ENCODE measurements at regions not wholly inside any gene's neighbourhood (a gene's known extent, or its start where the extent isn't known, plus 50 kb on each side); places are given as distances from the start of the nearest gene placed in this dataset.

DNA sequence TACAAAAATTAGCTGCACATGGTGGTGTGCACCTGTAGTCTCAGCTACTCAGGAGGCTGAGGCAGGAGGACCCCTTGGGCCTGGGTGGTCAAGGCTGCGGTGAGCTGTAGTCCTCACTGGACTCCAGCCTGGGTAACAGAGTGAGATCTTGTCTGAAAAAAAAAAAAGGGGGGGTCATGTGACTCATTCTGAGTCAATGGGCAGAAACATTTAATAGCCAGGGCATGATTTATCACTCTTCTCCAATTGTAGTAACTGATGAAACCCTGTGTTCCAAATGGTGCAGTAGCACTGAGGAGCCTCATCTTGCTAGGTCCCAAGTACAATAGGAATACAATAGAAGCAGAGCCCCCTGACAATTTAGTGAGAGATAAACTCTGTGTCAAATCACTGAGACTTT lies 78.9 kb upstream of the CCDC68 start:
- TF ChIP-seq, protein P1, sequence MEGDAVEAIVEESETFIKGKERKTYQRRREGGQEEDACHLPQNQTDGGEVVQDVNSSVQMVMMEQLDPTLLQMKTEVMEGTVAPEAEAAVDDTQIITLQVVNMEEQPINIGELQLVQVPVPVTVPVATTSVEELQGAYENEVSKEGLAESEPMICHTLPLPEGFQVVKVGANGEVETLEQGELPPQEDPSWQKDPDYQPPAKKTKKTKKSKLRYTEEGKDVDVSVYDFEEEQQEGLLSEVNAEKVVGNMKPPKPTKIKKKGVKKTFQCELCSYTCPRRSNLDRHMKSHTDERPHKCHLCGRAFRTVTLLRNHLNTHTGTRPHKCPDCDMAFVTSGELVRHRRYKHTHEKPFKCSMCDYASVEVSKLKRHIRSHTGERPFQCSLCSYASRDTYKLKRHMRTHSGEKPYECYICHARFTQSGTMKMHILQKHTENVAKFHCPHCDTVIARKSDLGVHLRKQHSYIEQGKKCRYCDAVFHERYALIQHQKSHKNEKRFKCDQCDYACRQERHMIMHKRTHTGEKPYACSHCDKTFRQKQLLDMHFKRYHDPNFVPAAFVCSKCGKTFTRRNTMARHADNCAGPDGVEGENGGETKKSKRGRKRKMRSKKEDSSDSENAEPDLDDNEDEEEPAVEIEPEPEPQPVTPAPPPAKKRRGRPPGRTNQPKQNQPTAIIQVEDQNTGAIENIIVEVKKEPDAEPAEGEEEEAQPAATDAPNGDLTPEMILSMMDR (tag by site-specific recombination; IDR thresholded peaks at IDR 0.05) = no peak
- TF ChIP-seq SP2 (tag by site-specific recombination; IDR thresholded peaks at IDR 0.05) (no peak), ZNF530 (tag by site-specific recombination; IDR thresholded peaks at IDR 0.05; ENCODE audit: low read depth) (no peak), ZNF768 (tag by site-specific recombination; IDR thresholded peaks at IDR 0.05) (no peak), ZNF23 (tag by site-specific recombination; IDR thresholded peaks at IDR 0.05; ENCODE audit: borderline replicate concordance) (no peak), ZNF777 (tag by site-specific recombination; IDR thresholded peaks at IDR 0.05; ENCODE audit: borderline replicate concordance) (no peak), ZNF707 (tag by site-specific recombination; IDR thresholded peaks at IDR 0.05) (no peak), ZNF24 (tag by site-specific recombination; IDR thresholded peaks at IDR 0.05) (no peak), ZSCAN30 (tag by site-specific recombination; IDR thresholded peaks at IDR 0.05) (no peak), ZNF138 (tag by site-specific recombination; IDR thresholded peaks at IDR 0.05; ENCODE audit: borderline replicate concordance) (no peak)
- TF ChIP-seq, protein P2, sequence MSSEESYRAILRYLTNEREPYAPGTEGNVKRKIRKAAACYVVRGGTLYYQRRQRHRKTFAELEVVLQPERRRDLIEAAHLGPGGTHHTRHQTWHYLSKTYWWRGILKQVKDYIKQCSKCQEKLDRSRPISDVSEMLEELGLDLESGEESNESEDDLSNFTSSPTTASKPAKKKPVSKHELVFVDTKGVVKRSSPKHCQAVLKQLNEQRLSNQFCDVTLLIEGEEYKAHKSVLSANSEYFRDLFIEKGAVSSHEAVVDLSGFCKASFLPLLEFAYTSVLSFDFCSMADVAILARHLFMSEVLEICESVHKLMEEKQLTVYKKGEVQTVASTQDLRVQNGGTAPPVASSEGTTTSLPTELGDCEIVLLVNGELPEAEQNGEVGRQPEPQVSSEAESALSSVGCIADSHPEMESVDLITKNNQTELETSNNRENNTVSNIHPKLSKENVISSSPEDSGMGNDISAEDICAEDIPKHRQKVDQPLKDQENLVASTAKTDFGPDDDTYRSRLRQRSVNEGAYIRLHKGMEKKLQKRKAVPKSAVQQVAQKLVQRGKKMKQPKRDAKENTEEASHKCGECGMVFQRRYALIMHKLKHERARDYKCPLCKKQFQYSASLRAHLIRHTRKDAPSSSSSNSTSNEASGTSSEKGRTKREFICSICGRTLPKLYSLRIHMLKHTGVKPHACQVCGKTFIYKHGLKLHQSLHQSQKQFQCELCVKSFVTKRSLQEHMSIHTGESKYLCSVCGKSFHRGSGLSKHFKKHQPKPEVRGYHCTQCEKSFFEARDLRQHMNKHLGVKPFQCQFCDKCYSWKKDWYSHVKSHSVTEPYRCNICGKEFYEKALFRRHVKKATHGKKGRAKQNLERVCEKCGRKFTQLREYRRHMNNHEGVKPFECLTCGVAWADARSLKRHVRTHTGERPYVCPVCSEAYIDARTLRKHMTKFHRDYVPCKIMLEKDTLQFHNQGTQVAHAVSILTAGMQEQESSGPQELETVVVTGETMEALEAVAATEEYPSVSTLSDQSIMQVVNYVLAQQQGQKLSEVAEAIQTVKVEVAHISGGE (tag by site-specific recombination; conservative IDR thresholded peaks at IDR 0.05; ENCODE audit: low read depth) = no peak
- TF ChIP-seq, protein P3, sequence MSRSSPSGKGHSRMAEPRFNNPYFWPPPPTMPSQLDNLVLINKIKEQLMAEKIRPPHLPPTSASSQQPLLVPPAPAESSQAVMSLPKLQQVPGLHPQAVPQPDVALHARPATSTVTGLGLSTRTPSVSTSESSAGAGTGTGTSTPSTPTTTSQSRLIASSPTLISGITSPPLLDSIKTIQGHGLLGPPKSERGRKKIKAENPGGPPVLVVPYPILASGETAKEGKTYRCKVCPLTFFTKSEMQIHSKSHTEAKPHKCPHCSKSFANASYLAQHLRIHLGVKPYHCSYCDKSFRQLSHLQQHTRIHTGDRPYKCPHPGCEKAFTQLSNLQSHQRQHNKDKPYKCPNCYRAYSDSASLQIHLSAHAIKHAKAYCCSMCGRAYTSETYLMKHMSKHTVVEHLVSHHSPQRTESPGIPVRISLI (tag by site-specific recombination; IDR thresholded peaks at IDR 0.05) = no peak

Data from HEK293 (cell line).